ENCODE measurements at regions not wholly inside any gene's neighbourhood (a gene's known extent, or its start where the extent isn't known, plus 50 kb on each side); places are given as distances from the start of the nearest gene placed in this dataset.
A peak's percentile ranks its signal among the peaks of the same experiment; 100 is the strongest.

GRCh38 chr18:77948567-77948966, 698.9 kb downstream of the GALR1 start:
- H2AFZ ChIP-seq (ENCODE audit: low read length) = no peak overlapping the region
- no CpG with 5 or more reads among the region's 2 CpGs for WGBS, 2 donors (ENCODE audit: extremely low coverage in 2 of 2, insufficient read length in 2 of 2, insufficient replicate concordance in 1 of 2)
- H3K23ac ChIP-seq (ENCODE audit: low read depth, low read length, poor library complexity) = peak overlapping the region; percentile 94
- no peaks in the 10 kb centered on the region for H3K27me3 ChIP-seq (ENCODE audit: control insufficient read depth in 3 of 3, insufficient read depth in 3 of 3, low read depth in 1 of 3, low read length in 3 of 3)
- no peak overlapping the region for H2BK12ac ChIP-seq (ENCODE audit: low read length)
- peaks cover 0 to 2% of the 10 kb centered on the region in 2 donors for H3K9me3 ChIP-seq (replicated peaks in 1 of 2; ENCODE audit: control insufficient read depth in 2 of 2, insufficient read depth in 1 of 2, low read depth in 1 of 2, low read length in 2 of 2)
- no peak overlapping the region for H4K91ac ChIP-seq (ENCODE audit: low read depth, low read length, poor library complexity)
- H3K4me2 ChIP-seq (ENCODE audit: insufficient read depth, low read length, poor library complexity, severe bottlenecking) = no peak overlapping the region
- H3K36me3 ChIP-seq (replicated peaks in 1 of 2; ENCODE audit: control insufficient read depth in 2 of 2, insufficient read depth in 2 of 2, low read length in 2 of 2) = no peaks in the 10 kb centered on the region
- peaks cover 0 to 5% of the 10 kb centered on the region in 2 donors for H3K4me1 ChIP-seq (ENCODE audit: control insufficient read depth in 2 of 2, insufficient read depth in 1 of 2, low read depth in 1 of 2, low read length in 2 of 2)
- no peak overlapping the region for H2BK15ac ChIP-seq (ENCODE audit: low read length)
- no peak overlapping the region for H3K9ac ChIP-seq (ENCODE audit: low read depth, low read length, poor library complexity)
- no peak overlapping the region for H2BK5ac ChIP-seq (ENCODE audit: low read length)
- H2AK5ac ChIP-seq (ENCODE audit: low read depth, low read length) = no peak overlapping the region
- peak overlapping the region in 1 of 2 donors; percentile 24 for H3K4me3 ChIP-seq (ENCODE audit: low read length in 2 of 2)
- H3K27ac ChIP-seq (replicated peaks; ENCODE audit: low read length) = no peak overlapping the region
- H3K79me1 ChIP-seq (ENCODE audit: low read depth, low read length) = peaks cover 3% of the 10 kb centered on the region
- no peak overlapping the region for H2BK120ac ChIP-seq (ENCODE audit: low read depth, low read length)
- no peak overlapping the region for H3K4ac ChIP-seq (ENCODE audit: low read length)
- H3K14ac ChIP-seq (ENCODE audit: low read length) = no peak overlapping the region
- no peak overlapping the region for H4K8ac ChIP-seq (ENCODE audit: low read depth, low read length)
- no peak overlapping the region for H3K18ac ChIP-seq (ENCODE audit: low read length)
- DNase-seq (ENCODE audit: low spot score) = no peak

GRCh38 chr18:77949355-77949973, 699.8 kb downstream of the GALR1 start:
- no peaks in the 10 kb centered on the region for H3K27me3 ChIP-seq (ENCODE audit: control insufficient read depth in 3 of 3, insufficient read depth in 3 of 3, low read depth in 1 of 3, low read length in 3 of 3)
- peaks cover 3% of the 10 kb centered on the region for H3K79me1 ChIP-seq (ENCODE audit: low read depth, low read length)
- no peak overlapping the region for H2BK12ac ChIP-seq (ENCODE audit: low read length)
- no peak overlapping the region for H2AK5ac ChIP-seq (ENCODE audit: low read depth, low read length)
- H3K4me3 ChIP-seq (ENCODE audit: low read length in 2 of 2) = no peak overlapping the region
- H3K18ac ChIP-seq (ENCODE audit: low read length) = no peak overlapping the region
- no peak overlapping the region for H3K4ac ChIP-seq (ENCODE audit: low read length)
- no peak overlapping the region for H2BK120ac ChIP-seq (ENCODE audit: low read depth, low read length)
- H3K23ac ChIP-seq (ENCODE audit: low read depth, low read length, poor library complexity) = no peak overlapping the region
- H2AFZ ChIP-seq (ENCODE audit: low read length) = no peak overlapping the region
- no peak overlapping the region for H3K4me2 ChIP-seq (ENCODE audit: insufficient read depth, low read length, poor library complexity, severe bottlenecking)
- peaks cover 0 to 2% of the 10 kb centered on the region in 2 donors for H3K9me3 ChIP-seq (replicated peaks in 1 of 2; ENCODE audit: control insufficient read depth in 2 of 2, insufficient read depth in 1 of 2, low read depth in 1 of 2, low read length in 2 of 2)
- no peak overlapping the region for H2BK5ac ChIP-seq (ENCODE audit: low read length)
- H3K9ac ChIP-seq (ENCODE audit: low read depth, low read length, poor library complexity) = no peak overlapping the region
- no peak overlapping the region for H4K91ac ChIP-seq (ENCODE audit: low read depth, low read length, poor library complexity)
- no peaks in the 10 kb centered on the region for H3K36me3 ChIP-seq (replicated peaks in 1 of 2; ENCODE audit: control insufficient read depth in 2 of 2, insufficient read depth in 2 of 2, low read length in 2 of 2)
- H3K14ac ChIP-seq (ENCODE audit: low read length) = no peak overlapping the region
- no CpG with 5 or more reads among the region's 7 CpGs for WGBS, 2 donors (ENCODE audit: extremely low coverage in 2 of 2, insufficient read length in 2 of 2, insufficient replicate concordance in 1 of 2)
- no peak overlapping the region for H4K8ac ChIP-seq (ENCODE audit: low read depth, low read length)
- DNase-seq (ENCODE audit: low spot score) = no peak
- H3K4me1 ChIP-seq (ENCODE audit: control insufficient read depth in 2 of 2, insufficient read depth in 1 of 2, low read depth in 1 of 2, low read length in 2 of 2) = peaks cover 0 to 5% of the 10 kb centered on the region in 2 donors
- H3K27ac ChIP-seq (replicated peaks; ENCODE audit: low read length) = no peak overlapping the region
- H2BK15ac ChIP-seq (ENCODE audit: low read length) = no peak overlapping the region

GRCh38 chr18:77959248-77959647, 709.6 kb downstream of the GALR1 start:
- no peak overlapping the region for H3K18ac ChIP-seq (ENCODE audit: low read length)
- H2BK15ac ChIP-seq (ENCODE audit: low read length) = no peak overlapping the region
- WGBS, 2 donors (ENCODE audit: extremely low coverage in 2 of 2, insufficient read length in 2 of 2, insufficient replicate concordance in 1 of 2) = no CpG with 5 or more reads among the region's 1 CpG
- H2BK12ac ChIP-seq (ENCODE audit: low read length) = no peak overlapping the region
- no peak overlapping the region for H2AK5ac ChIP-seq (ENCODE audit: low read depth, low read length)
- H2BK120ac ChIP-seq (ENCODE audit: low read depth, low read length) = no peak overlapping the region
- H3K4me2 ChIP-seq (ENCODE audit: insufficient read depth, low read length, poor library complexity, severe bottlenecking) = no peak overlapping the region
- no peak overlapping the region for H3K4me3 ChIP-seq (ENCODE audit: low read length in 2 of 2)
- H3K4me1 ChIP-seq (ENCODE audit: control insufficient read depth in 2 of 2, insufficient read depth in 1 of 2, low read depth in 1 of 2, low read length in 2 of 2) = no peaks in the 10 kb centered on the region
- no peak overlapping the region for H3K27ac ChIP-seq (replicated peaks; ENCODE audit: low read length)
- DNase-seq (ENCODE audit: low spot score) = no peak
- no peaks in the 10 kb centered on the region for H3K36me3 ChIP-seq (replicated peaks in 1 of 2; ENCODE audit: control insufficient read depth in 2 of 2, insufficient read depth in 2 of 2, low read length in 2 of 2)
- H3K4ac ChIP-seq (ENCODE audit: low read length) = no peak overlapping the region
- no peaks in the 10 kb centered on the region for H3K27me3 ChIP-seq (ENCODE audit: control insufficient read depth in 3 of 3, insufficient read depth in 3 of 3, low read depth in 1 of 3, low read length in 3 of 3)
- no peak overlapping the region for H2BK5ac ChIP-seq (ENCODE audit: low read length)
- H3K23ac ChIP-seq (ENCODE audit: low read depth, low read length, poor library complexity) = no peak overlapping the region
- no peak overlapping the region for H2AFZ ChIP-seq (ENCODE audit: low read length)
- no peaks in the 10 kb centered on the region for H3K9me3 ChIP-seq (replicated peaks in 1 of 2; ENCODE audit: control insufficient read depth in 2 of 2, insufficient read depth in 1 of 2, low read depth in 1 of 2, low read length in 2 of 2)
- H3K14ac ChIP-seq (ENCODE audit: low read length) = no peak overlapping the region
- no peak overlapping the region for H4K91ac ChIP-seq (ENCODE audit: low read depth, low read length, poor library complexity)
- no peak overlapping the region for H3K9ac ChIP-seq (ENCODE audit: low read depth, low read length, poor library complexity)
- no peaks in the 10 kb centered on the region for H3K79me1 ChIP-seq (ENCODE audit: low read depth, low read length)
- no peak overlapping the region for H4K8ac ChIP-seq (ENCODE audit: low read depth, low read length)

GRCh38 chr18:77960791-77961410, 711.3 kb downstream of the GALR1 start:
- no peak overlapping the region for H2AK5ac ChIP-seq (ENCODE audit: low read depth, low read length)
- H2BK12ac ChIP-seq (ENCODE audit: low read length) = no peak overlapping the region
- H3K4ac ChIP-seq (ENCODE audit: low read length) = no peak overlapping the region
- WGBS, 2 donors (ENCODE audit: extremely low coverage in 2 of 2, insufficient read length in 2 of 2, insufficient replicate concordance in 1 of 2) = no CpG with 5 or more reads among the region's 7 CpGs
- no peak overlapping the region for H2BK5ac ChIP-seq (ENCODE audit: low read length)
- no peak overlapping the region for H4K91ac ChIP-seq (ENCODE audit: low read depth, low read length, poor library complexity)
- no peak overlapping the region for H3K9ac ChIP-seq (ENCODE audit: low read depth, low read length, poor library complexity)
- H3K23ac ChIP-seq (ENCODE audit: low read depth, low read length, poor library complexity) = no peak overlapping the region
- H3K79me1 ChIP-seq (ENCODE audit: low read depth, low read length) = no peaks in the 10 kb centered on the region
- no peak overlapping the region for H3K27ac ChIP-seq (replicated peaks; ENCODE audit: low read length)
- H3K4me1 ChIP-seq (ENCODE audit: control insufficient read depth in 2 of 2, insufficient read depth in 1 of 2, low read depth in 1 of 2, low read length in 2 of 2) = no peaks in the 10 kb centered on the region
- H2BK15ac ChIP-seq (ENCODE audit: low read length) = no peak overlapping the region
- no peak overlapping the region for H3K18ac ChIP-seq (ENCODE audit: low read length)
- no peak overlapping the region for H4K8ac ChIP-seq (ENCODE audit: low read depth, low read length)
- H3K9me3 ChIP-seq (replicated peaks in 1 of 2; ENCODE audit: control insufficient read depth in 2 of 2, insufficient read depth in 1 of 2, low read depth in 1 of 2, low read length in 2 of 2) = no peaks in the 10 kb centered on the region
- H3K4me2 ChIP-seq (ENCODE audit: insufficient read depth, low read length, poor library complexity, severe bottlenecking) = no peak overlapping the region
- H3K14ac ChIP-seq (ENCODE audit: low read length) = no peak overlapping the region
- no peaks in the 10 kb centered on the region for H3K36me3 ChIP-seq (replicated peaks in 1 of 2; ENCODE audit: control insufficient read depth in 2 of 2, insufficient read depth in 2 of 2, low read length in 2 of 2)
- H2BK120ac ChIP-seq (ENCODE audit: low read depth, low read length) = no peak overlapping the region
- H2AFZ ChIP-seq (ENCODE audit: low read length) = no peak overlapping the region
- DNase-seq (ENCODE audit: low spot score) = no peak
- H3K4me3 ChIP-seq (ENCODE audit: low read length in 2 of 2) = no peak overlapping the region
- H3K27me3 ChIP-seq (ENCODE audit: control insufficient read depth in 3 of 3, insufficient read depth in 3 of 3, low read depth in 1 of 3, low read length in 3 of 3) = no peaks in the 10 kb centered on the region

All from neuronal stem cell (in vitro differentiated cells).